HEK293 (cell line): ENCODE measurements at regions not wholly inside any gene's neighbourhood (a gene's known extent, or its start where the extent isn't known, plus 50 kb on each side); places are given as distances from the start of the nearest gene placed in this dataset.

Experiments
- BCL11A ChIP-seq: fragments of 450-650 bp; formaldehyde crosslinking; IDR thresholded peaks from 2 replicates; pipeline ENCODE4 v1.5.1; 2016; ENCODE audit warnings: low read depth, missing biosample characterization, missing genetic modification characterization
- GLI4 ChIP-seq: fragments of 450-650 bp; formaldehyde crosslinking; IDR thresholded peaks from 2 replicates; pipeline ENCODE4 v1.5.1; 2016; ENCODE audit warnings: missing biosample characterization, missing genetic modification characterization
- GLIS2 ChIP-seq: fragments of 450-650 bp; formaldehyde crosslinking; IDR thresholded peaks from 2 replicates; pipeline ENCODE4 v1.5.1; 2016; ENCODE audit warnings: missing biosample characterization, missing genetic modification characterization
- HOXC10 ChIP-seq: sonication (generic); formaldehyde crosslinking; IDR thresholded peaks from 2 replicates; pipeline ENCODE4 v1.8.1; 2023; ENCODE audit warnings: mild to moderate bottlenecking, missing genetic modification reagents
- ZEB2 ChIP-seq: fragments of 450-650 bp; formaldehyde crosslinking; IDR thresholded peaks from 2 replicates; pipeline ENCODE4 v1.5.1; 2016; ENCODE audit warnings: missing biosample characterization, missing genetic modification characterization
- ZNF76 ChIP-seq: fragments of 450-650 bp; formaldehyde crosslinking; IDR thresholded peaks from 2 replicates; pipeline ENCODE4; 2016; ENCODE audit warnings: low read depth, missing biosample characterization, missing genetic modification characterization, borderline replicate concordance
- TF ChIP-seq, protein P1 (sequence below): sonication (generic); formaldehyde crosslinking; IDR thresholded peaks from 2 replicates; pipeline ENCODE4 v1.8.1; 2022; ENCODE audit warnings: mild to moderate bottlenecking, moderate library complexity, missing genetic modification reagents
- TF ChIP-seq, protein P2 (sequence below): fragments of 450-650 bp; formaldehyde crosslinking; IDR thresholded peaks from 2 replicates; pipeline ENCODE4 v1.5.1; 2016; ENCODE audit warnings: missing biosample characterization, missing genetic modification characterization

DNA sequence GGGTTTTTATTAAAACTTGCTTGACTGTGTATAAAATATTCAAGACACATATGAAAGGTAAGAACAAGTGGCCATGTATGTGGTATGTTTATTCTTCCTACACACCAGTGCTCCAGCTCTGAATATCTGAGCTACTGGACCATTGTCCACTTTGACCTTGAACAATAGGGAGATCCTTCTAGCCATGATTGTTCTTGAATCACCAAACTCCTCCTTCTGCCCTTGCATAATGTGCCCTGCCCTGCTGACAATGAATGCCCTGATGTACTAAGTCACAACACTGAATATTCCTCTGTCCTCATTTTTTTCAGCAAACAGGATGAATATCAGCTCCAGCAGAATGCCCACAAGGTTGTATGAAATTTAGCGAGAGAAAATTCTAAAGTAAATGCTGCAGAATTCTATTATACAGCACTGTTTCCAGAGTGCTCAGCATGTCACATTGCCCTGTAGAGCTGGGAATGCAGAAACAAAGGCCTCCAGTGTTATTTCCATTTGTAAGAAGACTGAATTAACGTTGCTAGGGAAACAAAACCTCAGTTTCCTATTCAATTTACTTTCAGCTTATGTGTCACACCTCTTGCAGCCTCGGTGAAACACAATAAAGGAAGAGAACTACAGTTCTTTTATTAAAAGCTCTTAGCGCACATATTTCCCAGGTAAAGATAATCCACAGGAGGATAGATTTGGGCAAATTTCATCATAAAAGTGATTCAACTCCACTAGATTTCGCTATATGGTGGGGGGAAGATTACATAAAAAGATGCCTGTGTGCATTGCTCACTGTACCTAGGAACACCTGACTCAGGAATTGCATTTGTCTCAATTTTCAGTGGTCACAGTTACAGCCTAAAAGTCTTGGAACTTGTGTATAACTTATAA lies 187.4 kb upstream of the ATP1B1 start:
- TF ChIP-seq GLIS2 (tag by site-specific recombination), result no peak
- TF ChIP-seq ZEB2 (tag by site-specific recombination), result no peak
- TF ChIP-seq, protein P1, sequence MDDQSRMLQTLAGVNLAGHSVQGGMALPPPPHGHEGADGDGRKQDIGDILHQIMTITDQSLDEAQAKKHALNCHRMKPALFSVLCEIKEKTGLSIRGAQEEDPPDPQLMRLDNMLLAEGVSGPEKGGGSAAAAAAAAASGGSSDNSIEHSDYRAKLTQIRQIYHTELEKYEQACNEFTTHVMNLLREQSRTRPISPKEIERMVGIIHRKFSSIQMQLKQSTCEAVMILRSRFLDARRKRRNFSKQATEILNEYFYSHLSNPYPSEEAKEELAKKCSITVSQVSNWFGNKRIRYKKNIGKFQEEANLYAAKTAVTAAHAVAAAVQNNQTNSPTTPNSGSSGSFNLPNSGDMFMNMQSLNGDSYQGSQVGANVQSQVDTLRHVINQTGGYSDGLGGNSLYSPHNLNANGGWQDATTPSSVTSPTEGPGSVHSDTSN (CRISPR knock-in tag), result no peak
- TF ChIP-seq ZNF76 (tag by site-specific recombination), result no peak
- TF ChIP-seq, protein P2, sequence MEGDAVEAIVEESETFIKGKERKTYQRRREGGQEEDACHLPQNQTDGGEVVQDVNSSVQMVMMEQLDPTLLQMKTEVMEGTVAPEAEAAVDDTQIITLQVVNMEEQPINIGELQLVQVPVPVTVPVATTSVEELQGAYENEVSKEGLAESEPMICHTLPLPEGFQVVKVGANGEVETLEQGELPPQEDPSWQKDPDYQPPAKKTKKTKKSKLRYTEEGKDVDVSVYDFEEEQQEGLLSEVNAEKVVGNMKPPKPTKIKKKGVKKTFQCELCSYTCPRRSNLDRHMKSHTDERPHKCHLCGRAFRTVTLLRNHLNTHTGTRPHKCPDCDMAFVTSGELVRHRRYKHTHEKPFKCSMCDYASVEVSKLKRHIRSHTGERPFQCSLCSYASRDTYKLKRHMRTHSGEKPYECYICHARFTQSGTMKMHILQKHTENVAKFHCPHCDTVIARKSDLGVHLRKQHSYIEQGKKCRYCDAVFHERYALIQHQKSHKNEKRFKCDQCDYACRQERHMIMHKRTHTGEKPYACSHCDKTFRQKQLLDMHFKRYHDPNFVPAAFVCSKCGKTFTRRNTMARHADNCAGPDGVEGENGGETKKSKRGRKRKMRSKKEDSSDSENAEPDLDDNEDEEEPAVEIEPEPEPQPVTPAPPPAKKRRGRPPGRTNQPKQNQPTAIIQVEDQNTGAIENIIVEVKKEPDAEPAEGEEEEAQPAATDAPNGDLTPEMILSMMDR (tag by site-specific recombination), result no peak
- no peak for TF ChIP-seq HOXC10 (CRISPR knock-in tag)
- no peak for TF ChIP-seq BCL11A (tag by site-specific recombination)
- TF ChIP-seq GLI4, result no peak
